ENCODE measurements at regions not wholly inside any gene's neighbourhood (a gene's known extent, or its start where the extent isn't known, plus 50 kb on each side); places are given as distances from the start of the nearest gene placed in this dataset.

DNA sequence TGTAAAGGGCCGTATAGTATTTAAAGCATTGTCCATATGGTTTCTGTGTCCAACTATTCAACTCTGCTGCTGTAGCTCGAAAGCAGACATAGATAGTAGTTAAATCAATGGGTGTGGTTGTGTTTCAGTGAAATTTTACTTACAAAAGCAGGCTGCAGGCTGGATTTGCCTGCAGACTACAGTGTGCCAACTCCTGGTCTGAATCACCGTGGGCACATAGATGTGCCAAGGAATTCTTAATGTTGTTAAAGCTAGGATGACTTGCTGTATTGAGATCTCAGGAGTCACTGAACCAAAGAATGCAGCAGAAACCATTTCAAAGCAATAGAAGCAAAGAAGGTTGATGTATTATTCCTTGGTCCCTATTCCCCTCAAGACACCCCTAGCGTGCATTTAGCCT lies 379.0 kb downstream of the STIM2 start:
- no peak for TF ChIP-seq REST (IDR thresholded peaks at IDR 0.05; ENCODE audit: insufficient read depth in 1 of 2, low read depth in 2 of 2, low read length in 1 of 2)
- no peak for TF ChIP-seq CTCF (IDR thresholded peaks at IDR 0.05)
- no peak for TF ChIP-seq TCF7L2 (IDR thresholded peaks at IDR 0.05; ENCODE audit: low read depth, low read length)

Measured in Panc1 (cell line).